Stimulated activated CD4-positive, alpha-beta T cell treated with anti-CD3 and anti-CD28 coated beads, TNF-alpha, amount 100 ng/mL, for 1 hour (primary cell): ENCODE measurements at regions not wholly inside any gene's neighbourhood (a gene's known extent, or its start where the extent isn't known, plus 50 kb on each side); places are given as distances from the start of the nearest gene placed in this dataset.

Experiments used
- DNase-seq, 3 donors: peaks; one replicate each; pipeline ENCODE4 v3.0.0-alpha.2; 2020; ENCODE audit warnings: low read depth in 3 of 3, low spot score in 1 of 3

GRCh38 chr6:119895626-119896025 is 546.1 kb upstream of the MAN1A1 start:
- no peak for DNase-seq

GRCh38 chr6:119894811-119895210 is 545.2 kb upstream of the MAN1A1 start:
- no peak for DNase-seq

GRCh38 chr6:119891644-119892043 is 542.1 kb upstream of the MAN1A1 start:
- no peak for DNase-seq

GRCh38 chr6:119891206-119891605 is 541.6 kb upstream of the MAN1A1 start:
- DNase-seq = no peak

- no peak for DNase-seq
Measured at GRCh38 chr6:119890470-119890869, 540.9 kb upstream of the MAN1A1 start.

- DNase-seq = no peak
Measured at GRCh38 chr6:119887666-119888065, 538.1 kb upstream of the MAN1A1 start.

GRCh38 chr6:119881416-119881815 is 531.9 kb upstream of the MAN1A1 start:
- DNase-seq = no peak

GRCh38 chr6:119880840-119881239 is 531.3 kb upstream of the MAN1A1 start:
- no peak for DNase-seq

- no peak for DNase-seq
Measured at GRCh38 chr6:119879731-119880130, 530.2 kb upstream of the MAN1A1 start.

GRCh38 chr6:119874381-119874780 is 524.8 kb upstream of the MAN1A1 start:
- no peak for DNase-seq

- no peak for DNase-seq
Measured at GRCh38 chr6:119873107-119873506, 523.5 kb upstream of the MAN1A1 start.

GRCh38 chr6:119871520-119871919 is 522.0 kb upstream of the MAN1A1 start:
- DNase-seq = no peak

- DNase-seq = no peak
Measured at GRCh38 chr6:119865466-119866350, 516.1 kb upstream of the MAN1A1 start.

- DNase-seq = no peak
Measured at GRCh38 chr6:119862719-119863118, 513.2 kb upstream of the MAN1A1 start.

GRCh38 chr6:119858901-119859300 is 509.3 kb upstream of the MAN1A1 start:
- no peak for DNase-seq

GRCh38 chr6:119856136-119856535 is 506.6 kb upstream of the MAN1A1 start:
- no peak for DNase-seq

GRCh38 chr6:119848696-119849095 is 499.1 kb upstream of the MAN1A1 start:
- DNase-seq = no peak

- no peak for DNase-seq
Measured at GRCh38 chr6:119845161-119845560, 495.6 kb upstream of the MAN1A1 start.

- no peak for DNase-seq
Measured at GRCh38 chr6:119844387-119844786, 494.8 kb upstream of the MAN1A1 start.

- DNase-seq = no peak
Measured at GRCh38 chr6:119842191-119842590, 492.6 kb upstream of the MAN1A1 start.

GRCh38 chr6:119838043-119838442 is 488.5 kb upstream of the MAN1A1 start:
- no peak for DNase-seq

- no peak for DNase-seq
Measured at GRCh38 chr6:119834418-119834817, 484.9 kb upstream of the MAN1A1 start.

- no peak for DNase-seq
Measured at GRCh38 chr6:119832411-119832810, 482.9 kb upstream of the MAN1A1 start.
